ENCODE measurements at regions not wholly inside any gene's neighbourhood (a gene's known extent, or its start where the extent isn't known, plus 50 kb on each side); places are given as distances from the start of the nearest gene placed in this dataset.

DNA sequence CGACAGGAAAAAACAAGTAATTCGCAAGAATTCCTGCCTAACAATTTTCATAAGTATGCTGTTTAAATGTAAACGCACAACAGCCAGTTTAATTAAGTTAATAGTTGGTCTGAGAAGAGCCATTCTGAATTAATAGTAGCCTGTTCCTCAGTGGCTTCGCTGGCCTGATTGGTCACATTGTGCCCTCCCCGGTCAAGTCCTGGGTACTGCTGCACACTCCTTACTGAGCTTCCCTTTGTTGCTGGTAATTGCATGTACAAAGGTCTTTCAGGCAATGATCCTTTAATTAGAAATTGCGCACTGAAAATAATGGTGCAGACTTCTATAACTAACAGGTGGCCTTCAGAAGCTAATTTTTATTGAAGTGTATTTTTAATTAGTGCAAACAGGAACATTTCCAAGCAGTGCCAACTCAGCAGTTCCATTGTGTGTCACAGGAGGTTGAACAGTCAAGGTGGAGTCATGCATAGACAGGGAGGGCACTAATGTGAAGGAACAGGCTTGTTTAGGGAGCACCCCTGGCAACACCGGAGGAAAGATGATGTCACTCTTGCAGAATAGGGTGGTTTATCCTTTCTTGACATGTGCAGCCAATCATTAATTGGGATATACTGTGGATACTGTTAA lies 92.6 kb upstream of the SLC22A23 start:
- CTCF ChIA-PET, result no interaction called here
- BruUV-seq (replicated peaks), result no TSS peak
- Histone ChIP-seq H3K4me2 (ENCODE audit: control insufficient read depth, insufficient read depth) (no peak overlapping the region), H3K9me3 (replicated peaks; ENCODE audit: control insufficient read depth, insufficient read depth, low read length) (no peaks in the 10 kb centered on the region), H3K4me3 (no peak overlapping the region), H3K27me3 (replicated peaks in 1 of 2; ENCODE audit: control insufficient read depth in 2 of 2, insufficient read depth in 2 of 2, low read length in 1 of 2) (peaks cover 0 to 2% of the 10 kb centered on the region in 2 experiments; a peak in 1 of 4 replicates), H4K20me1 (ENCODE audit: control insufficient read depth, insufficient read depth) (no peaks in the 10 kb centered on the region), H3K27ac (ENCODE audit: control insufficient read depth, insufficient read depth) (no peak overlapping the region), H3K79me2 (ENCODE audit: control insufficient read depth, insufficient read depth, low read length) (no peaks in the 10 kb centered on the region), H3K9ac (ENCODE audit: control insufficient read depth, insufficient read depth, low read length) (no peak overlapping the region), H3K4me1 (ENCODE audit: control insufficient read depth, insufficient read depth, low read length) (no peaks in the 10 kb centered on the region), H3K36me3 (ENCODE audit: control insufficient read depth in 2 of 2, insufficient read depth in 2 of 2, low read length in 1 of 2) (no peaks in the 10 kb centered on the region), H2AFZ (ENCODE audit: control insufficient read depth, low read depth, low read length) (no peak overlapping the region)
- ATAC-seq, result no peak
- DNase-seq (ENCODE audit: low read depth, low spot score), result no peak
- POLR2A ChIA-PET, result no interaction called here
- WGBS (ENCODE audit: insufficient coverage, insufficient replicate concordance, low lambda C conversion rate, missing lambda C conversion rate), result 48% methylated on average over 7 of the region's 7 CpGs
- no peak for FAIRE-seq
- in situ Hi-C loops (cut with MboI), result no loop called here
- intact Hi-C loops (cut with micrococcal nuclease; ENCODE audit: unreplicated experiment), result no loop called here
- SMC1A ChIA-PET (ENCODE audit: uncharacterized antibody, unreplicated experiment), result no interaction called here
- RAD21 ChIA-PET (ENCODE audit: unreplicated experiment), result no interaction called here
- TF ChIP-seq HDAC2 (IDR thresholded peaks at IDR 0.05) (no peak), ZNF274 (IDR thresholded peaks at IDR 0.05; ENCODE audit: insufficient read depth, insufficient read length) (no peak), IKZF1 (conservative IDR thresholded peaks at IDR 0.05) (no peak), SUPT20H (IDR thresholded peaks at IDR 0.05; ENCODE audit: borderline replicate concordance, control insufficient read depth, low read depth, low read length) (no peak), CEBPZ (IDR thresholded peaks at IDR 0.05; ENCODE audit: low read depth, low read length) (no peak)
- TF ChIP-seq, protein P1, sequence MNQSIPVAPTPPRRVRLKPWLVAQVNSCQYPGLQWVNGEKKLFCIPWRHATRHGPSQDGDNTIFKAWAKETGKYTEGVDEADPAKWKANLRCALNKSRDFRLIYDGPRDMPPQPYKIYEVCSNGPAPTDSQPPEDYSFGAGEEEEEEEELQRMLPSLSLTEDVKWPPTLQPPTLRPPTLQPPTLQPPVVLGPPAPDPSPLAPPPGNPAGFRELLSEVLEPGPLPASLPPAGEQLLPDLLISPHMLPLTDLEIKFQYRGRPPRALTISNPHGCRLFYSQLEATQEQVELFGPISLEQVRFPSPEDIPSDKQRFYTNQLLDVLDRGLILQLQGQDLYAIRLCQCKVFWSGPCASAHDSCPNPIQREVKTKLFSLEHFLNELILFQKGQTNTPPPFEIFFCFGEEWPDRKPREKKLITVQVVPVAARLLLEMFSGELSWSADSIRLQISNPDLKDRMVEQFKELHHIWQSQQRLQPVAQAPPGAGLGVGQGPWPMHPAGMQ (IDR thresholded peaks at IDR 0.05; ENCODE audit: borderline replicate concordance), result no peak

All from GM12878 (cell line).